Sigmoid colon (tissue), 6 donors: ENCODE measurements at regions not wholly inside any gene's neighbourhood (a gene's known extent, or its start where the extent isn't known, plus 50 kb on each side); places are given as distances from the start of the nearest gene placed in this dataset.

Experiments used
- DNase-seq: peaks from one replicate; pipeline ENCODE4 v3.0.0-alpha.2; 2019
- H3K27ac ChIP-seq, 4 donors: fragments of 200-600 bp; sonication (generic); one replicate each; pipeline ENCODE4 v1.5.1; 2016 to 2019; ENCODE audit warnings: mild to moderate bottlenecking in 1 of 4
- H3K27me3 ChIP-seq, 3 donors: fragments of 200-600 bp; sonication (generic); one replicate each; pipeline ENCODE4 v1.5.1; 2019; ENCODE audit warnings: mild to moderate bottlenecking in 1 of 3
- H3K36me3 ChIP-seq, 4 donors: fragments of 200-600 bp; sonication (generic); one replicate each; pipeline ENCODE4 v1.5.1; 2016 to 2019
- H3K4me1 ChIP-seq, 4 donors: fragments of 200-600 bp; sonication (generic); one replicate each; pipeline ENCODE4 v1.5.1; 2017 to 2019
- H3K4me3 ChIP-seq, 4 donors: fragments of 200-600 bp; sonication (generic); one replicate each; pipeline ENCODE4 v1.5.1; 2017 to 2019; ENCODE audit warnings: mild to moderate bottlenecking in 2 of 4, moderate library complexity in 1 of 4
- H3K9me3 ChIP-seq, 4 donors: fragments of 200-600 bp in 3 of 4; sonication (generic) in 3 of 4; one replicate each; pipeline versions ENCODE4 v1.5.1 to v1.6.1; 2013 to 2019
- CTCF ChIP-seq, 4 experiments: fragments of 450-650 bp in 3 of 4; fragments of 200-600 bp in 1 of 4; IDR thresholded peaks; one replicate each; pipeline ENCODE4 v1.5.1; 2016 to 2019; ENCODE audit warnings: antibody characterized with exemption in 4 of 4, mild to moderate bottlenecking in 3 of 4, moderate library complexity in 2 of 4
- EP300 ChIP-seq, 4 donors: sonication (generic); formaldehyde crosslinking; IDR thresholded peaks; one replicate each; pipeline ENCODE4 v1.6.1; 2017; ENCODE audit warnings: antibody characterized with exemption in 4 of 4
- POLR2A ChIP-seq, 2 donors: fragments of 450-650 bp; IDR thresholded peaks; one replicate each; pipeline ENCODE4 v1.6.1; 2016; ENCODE audit warnings: antibody characterized with exemption in 2 of 2, mild to moderate bottlenecking in 2 of 2, moderate library complexity in 2 of 2
- POLR2AphosphoS5 ChIP-seq, 4 donors: sonication (generic); formaldehyde crosslinking; IDR thresholded peaks; one replicate each; pipeline ENCODE4 v1.6.1; 2017; ENCODE audit warnings: antibody characterized with exemption in 4 of 4
- WGBS, 2 donors: extraction: QIAGEN DNeasy Blood & Tissue Kit; methylation state at CpG; one replicate each; pipeline ENCODE4 v1.1.7; 2013; 5-methylcytosine and 5-hydroxymethylcytosine counted together
- intact Hi-C: fragments of 100-400 bp; cut with DNase I; formaldehyde crosslinking; loops from one replicate; pipeline ENCODE4 v1.15.1; 2023
- donor health status: healthy with polysubstance abuse.
- donor health status: healthy.

- H3K4me1 ChIP-seq = no peaks in the 10 kb centered on the region
- no peaks in the 10 kb centered on the region for H3K9me3 ChIP-seq
- H3K27me3 ChIP-seq = no peaks in the 10 kb centered on the region
- no peak for DNase-seq
- TF ChIP-seq EP300 (IDR thresholded peaks at IDR 0.05) = no peak
- no peak for TF ChIP-seq POLR2AphosphoS5 (IDR thresholded peaks at IDR 0.05)
- peak in 3 of 4 experiments; percentile 5 to 37 (median 30) for TF ChIP-seq CTCF (IDR thresholded peaks at IDR 0.05)
- H3K4me3 ChIP-seq = no peak overlapping the region
- H3K27ac ChIP-seq = no peak overlapping the region
- intact Hi-C loops = no loop called here
- 17% methylated on average over 9 of the region's 9 CpGs for WGBS, 2 donors
- no peaks in the 10 kb centered on the region for H3K36me3 ChIP-seq
Observed at GRCh38 chr12:98002887-98003493, 512.4 kb upstream of the TMPO start.

- no peaks in the 10 kb centered on the region for H3K4me1 ChIP-seq
- intact Hi-C loops = no loop called here
- no peaks in the 10 kb centered on the region for H3K9me3 ChIP-seq
- TF ChIP-seq EP300 (IDR thresholded peaks at IDR 0.05) (no peak), POLR2AphosphoS5 (IDR thresholded peaks at IDR 0.05) (no peak), CTCF (IDR thresholded peaks at IDR 0.05) (no peak), POLR2A (IDR thresholded peaks at IDR 0.05) (no peak)
- H3K27me3 ChIP-seq = no peaks in the 10 kb centered on the region
- no peak overlapping the region for H3K27ac ChIP-seq
- DNase-seq = no peak
- H3K4me3 ChIP-seq = no peak overlapping the region
- H3K36me3 ChIP-seq = no peaks in the 10 kb centered on the region
- 0 to 31% methylated on average over 1 of the region's 1 CpG for WGBS, 2 donors
Observed at GRCh38 chr12:98007963-98008362, 507.4 kb upstream of the TMPO start.

- Histone ChIP-seq H3K36me3 (no peaks in the 10 kb centered on the region), H3K9me3 (peaks cover 0 to 2% (median 0%) of the 10 kb centered on the region in 4 donors), H3K27ac (no peak overlapping the region), H3K4me3 (no peak overlapping the region), H3K4me1 (no peaks in the 10 kb centered on the region), H3K27me3 (no peaks in the 10 kb centered on the region)
- intact Hi-C loops = no loop called here
- WGBS, 2 donors = 69 to 85% methylated on average over 5 of the region's 5 CpGs
- no peak for DNase-seq
- no peak for TF ChIP-seq EP300 (IDR thresholded peaks at IDR 0.05)
- no peak for TF ChIP-seq POLR2AphosphoS5 (IDR thresholded peaks at IDR 0.05)
- no peak for TF ChIP-seq CTCF (IDR thresholded peaks at IDR 0.05)
- TF ChIP-seq POLR2A (IDR thresholded peaks at IDR 0.05) = no peak
Observed at GRCh38 chr12:98013560-98013959, 501.8 kb upstream of the TMPO start.

GRCh38 chr12:98018836-98019235 lies 496.6 kb upstream of the TMPO start:
- DNase-seq = no peak
- Histone ChIP-seq H3K27me3 (no peaks in the 10 kb centered on the region), H3K9me3 (peaks cover 0 to under 1% (median 0%) of the 10 kb centered on the region in 4 donors), H3K4me1 (no peaks in the 10 kb centered on the region), H3K4me3 (no peak overlapping the region), H3K27ac (no peak overlapping the region), H3K36me3 (no peaks in the 10 kb centered on the region)
- intact Hi-C loops = no loop called here
- no peak for TF ChIP-seq POLR2AphosphoS5 (IDR thresholded peaks at IDR 0.05)
- TF ChIP-seq EP300 (IDR thresholded peaks at IDR 0.05) = no peak
- TF ChIP-seq POLR2A (IDR thresholded peaks at IDR 0.05) = no peak
- TF ChIP-seq CTCF (IDR thresholded peaks at IDR 0.05) = no peak

GRCh38 chr12:98020376-98020775 lies 495.0 kb upstream of the TMPO start:
- Histone ChIP-seq H3K27ac (no peak overlapping the region), H3K36me3 (no peaks in the 10 kb centered on the region), H3K9me3 (no peaks in the 10 kb centered on the region), H3K4me1 (no peaks in the 10 kb centered on the region), H3K27me3 (no peaks in the 10 kb centered on the region), H3K4me3 (no peak overlapping the region)
- no peak for TF ChIP-seq POLR2AphosphoS5 (IDR thresholded peaks at IDR 0.05)
- no peak for TF ChIP-seq EP300 (IDR thresholded peaks at IDR 0.05)
- TF ChIP-seq CTCF (IDR thresholded peaks at IDR 0.05) = no peak
- TF ChIP-seq POLR2A (IDR thresholded peaks at IDR 0.05) = no peak
- no peak for DNase-seq
- intact Hi-C loops = no loop called here
